Hepatocyte (in vitro differentiated cells): ENCODE measurements at regions not wholly inside any gene's neighbourhood (a gene's known extent, or its start where the extent isn't known, plus 50 kb on each side); places are given as distances from the start of the nearest gene placed in this dataset.

Source experiments
- DNase-seq: peaks from one replicate; pipeline ENCODE4 v3.0.0-alpha.2; 2016; ENCODE audit warnings: low spot score
- H2AFZ ChIP-seq: fragments of 200-600 bp; sonication (generic); 2 replicates; pipeline ENCODE4 v1.6.0; 2016; ENCODE audit warnings: antibody characterized with exemption, mild to moderate bottlenecking
- H3K27ac ChIP-seq: fragments of 200-600 bp; sonication (generic); 2 replicates; pipeline ENCODE4 v1.5.1; 2016; ENCODE audit warnings: mild to moderate bottlenecking
- H3K27me3 ChIP-seq: fragments of 200-600 bp; sonication (generic); 2 replicates; pipeline ENCODE4 v1.6.1; 2016
- H3K36me3 ChIP-seq: fragments of 200-600 bp; sonication (generic); replicated peaks from 2 replicates; pipeline ENCODE4 v1.5.1; 2016; ENCODE audit warnings: low read depth; ENCODE audit not compliant: insufficient read depth
- H3K4me1 ChIP-seq: fragments of 200-600 bp; sonication (generic); 2 replicates; pipeline ENCODE4 v1.5.1; 2016; ENCODE audit warnings: mild to moderate bottlenecking, moderate library complexity; ENCODE audit not compliant: insufficient read depth
- H3K4me2 ChIP-seq: fragments of 200-600 bp; sonication (generic); 2 replicates; pipeline ENCODE4 v1.6.0; 2016
- H3K4me3 ChIP-seq: fragments of 200-600 bp; sonication (generic); 2 replicates; pipeline ENCODE4 v1.5.1; 2016; ENCODE audit warnings: mild to moderate bottlenecking
- H3K79me2 ChIP-seq: fragments of 200-600 bp; sonication (generic); 2 replicates; pipeline ENCODE4 v1.6.0; 2017; ENCODE audit warnings: mild to moderate bottlenecking
- H3K9me2 ChIP-seq: fragments of 200-600 bp; sonication (generic); replicated peaks from 2 replicates; pipeline ENCODE4 v1.6.0; 2017; ENCODE audit warnings: mild to moderate bottlenecking; ENCODE audit not compliant: insufficient read depth
- H3K9me3 ChIP-seq: fragments of 200-600 bp; sonication (generic); 2 replicates; pipeline ENCODE4 v1.5.1; 2016; ENCODE audit warnings: low read depth, mild to moderate bottlenecking
- H4K20me1 ChIP-seq: fragments of 200-600 bp; sonication (generic); 2 replicates; pipeline ENCODE4 v1.6.0; 2016; ENCODE audit warnings: mild to moderate bottlenecking; ENCODE audit not compliant: insufficient read depth, poor library complexity, severe bottlenecking
- EZH2 ChIP-seq: fragments of 200-600 bp; sonication (generic); IDR thresholded peaks from 2 replicates; pipeline ENCODE4 v1.6.1; 2016; ENCODE audit warnings: antibody characterized with exemption, mild to moderate bottlenecking, borderline replicate concordance
- EZH2phosphoT487 ChIP-seq: fragments of 200-600 bp; sonication (generic); IDR thresholded peaks from one replicate; pipeline ENCODE4 v1.6.1; 2018; ENCODE audit warnings: antibody characterized with exemption, mild to moderate bottlenecking, low read depth, moderate library complexity; ENCODE audit not compliant: unreplicated experiment, severe bottlenecking
- WGBS: methylation state at CpG from one replicate; pipeline ENCODE4 v1.1.6; 2016; ENCODE audit warnings: low lambda C conversion rate; ENCODE audit errors: missing lambda C conversion rate; 5-methylcytosine and 5-hydroxymethylcytosine counted together
- TF ChIP-seq, protein P1 (sequence below): fragments of 200-600 bp; sonication (generic); IDR thresholded peaks from 2 replicates; pipeline ENCODE4 v1.5.1; 2016; ENCODE audit warnings: antibody characterized with exemption, mild to moderate bottlenecking; ENCODE audit not compliant: poor library complexity

DNA sequence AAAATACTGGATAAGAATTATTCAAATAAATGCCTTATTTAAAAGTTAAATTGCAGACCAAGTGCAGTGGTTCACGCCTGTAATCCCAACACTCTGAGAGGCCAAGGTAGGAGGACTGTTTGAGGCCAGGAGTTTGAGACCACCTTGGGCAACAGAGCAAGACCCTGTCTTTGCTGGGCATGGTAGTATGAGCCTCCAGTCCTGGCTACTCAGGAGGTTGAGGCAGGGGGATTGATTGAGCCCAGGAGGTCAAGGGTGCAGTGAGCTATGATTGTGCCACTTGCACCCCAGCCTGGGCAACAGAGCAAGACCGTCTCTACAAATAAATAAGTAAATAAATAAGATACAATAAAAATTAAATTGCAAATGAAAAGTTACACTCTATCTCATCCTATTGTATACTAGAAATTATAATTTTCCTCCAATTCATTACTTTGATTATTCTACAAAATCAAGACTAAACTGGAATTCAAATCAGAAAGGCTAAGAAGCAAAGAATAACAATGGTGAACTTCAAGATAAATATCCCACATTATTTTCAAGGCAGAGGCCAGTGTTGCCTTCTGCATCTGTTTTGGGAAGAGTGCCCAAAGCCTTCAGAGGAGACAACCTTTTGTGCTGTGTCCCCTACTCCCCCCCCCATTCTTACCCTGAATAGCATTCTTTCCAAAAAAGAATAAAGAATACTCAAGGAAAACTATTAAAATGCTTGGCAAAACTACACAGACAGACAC is 73.3 kb upstream of the IRF2BP2 start:
- Histone ChIP-seq H3K9me3 (no peaks in the 10 kb centered on the region), H3K27ac (peak overlapping the region; percentile 60), H3K9me2 (no peaks in the 10 kb centered on the region), H4K20me1 (no peaks in the 10 kb centered on the region), H3K4me1 (no peaks in the 10 kb centered on the region), H3K4me2 (no peak overlapping the region), H3K36me3 (no peaks in the 10 kb centered on the region), H2AFZ (no peak overlapping the region), H3K27me3 (no peaks in the 10 kb centered on the region), H3K79me2 (no peaks in the 10 kb centered on the region), H3K4me3 (no peak overlapping the region)
- TF ChIP-seq EZH2phosphoT487 (no peak), EZH2 (no peak)
- TF ChIP-seq, protein P1, sequence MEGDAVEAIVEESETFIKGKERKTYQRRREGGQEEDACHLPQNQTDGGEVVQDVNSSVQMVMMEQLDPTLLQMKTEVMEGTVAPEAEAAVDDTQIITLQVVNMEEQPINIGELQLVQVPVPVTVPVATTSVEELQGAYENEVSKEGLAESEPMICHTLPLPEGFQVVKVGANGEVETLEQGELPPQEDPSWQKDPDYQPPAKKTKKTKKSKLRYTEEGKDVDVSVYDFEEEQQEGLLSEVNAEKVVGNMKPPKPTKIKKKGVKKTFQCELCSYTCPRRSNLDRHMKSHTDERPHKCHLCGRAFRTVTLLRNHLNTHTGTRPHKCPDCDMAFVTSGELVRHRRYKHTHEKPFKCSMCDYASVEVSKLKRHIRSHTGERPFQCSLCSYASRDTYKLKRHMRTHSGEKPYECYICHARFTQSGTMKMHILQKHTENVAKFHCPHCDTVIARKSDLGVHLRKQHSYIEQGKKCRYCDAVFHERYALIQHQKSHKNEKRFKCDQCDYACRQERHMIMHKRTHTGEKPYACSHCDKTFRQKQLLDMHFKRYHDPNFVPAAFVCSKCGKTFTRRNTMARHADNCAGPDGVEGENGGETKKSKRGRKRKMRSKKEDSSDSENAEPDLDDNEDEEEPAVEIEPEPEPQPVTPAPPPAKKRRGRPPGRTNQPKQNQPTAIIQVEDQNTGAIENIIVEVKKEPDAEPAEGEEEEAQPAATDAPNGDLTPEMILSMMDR, result no peak
- DNase-seq, result no peak
- WGBS, result 98% methylated on average over 2 of the region's 2 CpGs

DNA sequence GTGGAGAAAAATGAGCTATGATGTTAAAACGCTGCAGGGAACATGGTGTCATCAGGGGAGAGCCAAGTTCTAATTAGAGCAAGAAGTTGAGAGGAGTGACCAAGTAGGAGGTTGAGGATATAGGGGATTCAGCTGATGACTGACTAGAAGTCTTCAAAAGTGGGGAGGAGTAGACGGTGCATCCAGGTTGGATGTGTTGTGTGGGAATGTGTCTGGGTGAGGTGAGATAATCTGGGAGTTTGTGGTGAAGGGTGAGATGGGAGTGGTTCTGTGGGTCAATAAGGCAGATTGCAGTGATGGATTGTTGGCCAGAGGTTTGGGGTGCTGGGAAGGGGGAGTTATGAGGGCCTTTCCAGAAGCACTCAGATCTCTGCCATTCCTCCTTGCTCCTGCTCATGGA is 72.0 kb upstream of the IRF2BP2 start:
- WGBS, result 95% methylated on average over 2 of the region's 2 CpGs
- Histone ChIP-seq H3K27ac (no peak overlapping the region), H3K27me3 (no peaks in the 10 kb centered on the region), H3K9me3 (no peaks in the 10 kb centered on the region), H3K9me2 (no peaks in the 10 kb centered on the region), H3K4me1 (no peaks in the 10 kb centered on the region), H3K36me3 (no peaks in the 10 kb centered on the region), H3K4me2 (no peak overlapping the region), H3K79me2 (no peaks in the 10 kb centered on the region), H4K20me1 (no peaks in the 10 kb centered on the region), H2AFZ (no peak overlapping the region), H3K4me3 (no peak overlapping the region)
- DNase-seq, result no peak
- TF ChIP-seq, protein P1, result no peak
- TF ChIP-seq EZH2phosphoT487 (no peak), EZH2 (no peak)

DNA sequence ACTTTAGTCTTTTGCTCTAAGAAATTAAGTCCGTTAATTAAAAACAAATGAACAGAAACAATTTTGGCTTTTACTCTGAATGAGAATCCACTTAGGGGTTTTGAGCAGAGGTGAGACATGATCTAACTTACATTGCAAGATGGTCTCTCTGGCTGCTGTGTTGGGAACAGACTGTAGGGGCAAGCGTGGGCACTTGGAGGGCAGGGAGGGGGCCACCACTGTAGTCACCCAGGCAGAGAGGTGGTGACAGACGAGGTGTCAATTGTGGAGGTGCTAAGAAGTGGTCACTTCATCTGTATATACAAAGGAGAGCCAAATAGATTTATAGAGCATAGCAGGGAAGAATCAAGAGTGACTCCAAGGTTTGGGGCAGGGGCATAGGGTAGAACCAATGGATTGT is 71.1 kb upstream of the IRF2BP2 start:
- no peaks in the 10 kb centered on the region for H4K20me1 ChIP-seq
- no peak overlapping the region for H2AFZ ChIP-seq
- peaks cover under 1% of the 10 kb centered on the region for H3K4me1 ChIP-seq
- no peaks in the 10 kb centered on the region for H3K36me3 ChIP-seq
- no peaks in the 10 kb centered on the region for H3K79me2 ChIP-seq
- H3K27ac ChIP-seq, result no peak overlapping the region
- DNase-seq, result no peak
- TF ChIP-seq EZH2 (no peak), EZH2phosphoT487 (no peak)
- TF ChIP-seq, protein P1, result no peak
- no peak overlapping the region for H3K4me2 ChIP-seq
- no peaks in the 10 kb centered on the region for H3K27me3 ChIP-seq
- H3K9me3 ChIP-seq, result no peaks in the 10 kb centered on the region
- no peaks in the 10 kb centered on the region for H3K9me2 ChIP-seq
- WGBS, result 78% methylated on average over 3 of the region's 3 CpGs
- H3K4me3 ChIP-seq, result no peak overlapping the region
